Heart left ventricle (tissue), 16 donors: ENCODE measurements at regions not wholly inside any gene's neighbourhood (a gene's known extent, or its start where the extent isn't known, plus 50 kb on each side); places are given as distances from the start of the nearest gene placed in this dataset.

Experiments used
- ATAC-seq, 4 donors: fragments of 200-7000 bp; cut with Tn5 transposase; one replicate each; pipeline ENCODE4 v1.9.1; 2020 to 2022; ENCODE audit warnings: moderate library complexity in 4 of 4, mild to moderate bottlenecking in 3 of 4, moderate number of reproducible peaks in 1 of 4
- DNase-seq, 5 donors: peaks; one replicate each; pipeline ENCODE4 v3.0.0-alpha.2; 2020
- H3K27ac ChIP-seq, 12 donors: fragments of 200-600 bp; sonication (generic) in 4 of 12; one replicate each; pipeline versions ENCODE4 v1.5.0 to v1.8.0; 2016 to 2022; ENCODE audit warnings: mild to moderate bottlenecking in 2 of 12
- H3K27me3 ChIP-seq, 9 donors: fragments of 200-600 bp; sonication (generic) in 2 of 9; one replicate each; pipeline versions ENCODE4 v1.5.1 to v1.8.0; 2016 to 2022; ENCODE audit warnings: mild to moderate bottlenecking in 3 of 9
- H3K36me3 ChIP-seq, 9 donors: fragments of 200-600 bp; sonication (generic) in 2 of 9; one replicate each; pipeline versions ENCODE4 v1.5.0 to v1.8.0; 2018 to 2022; ENCODE audit warnings: mild to moderate bottlenecking in 2 of 9
- H3K4me1 ChIP-seq, 12 donors: fragments of 200-600 bp; sonication (generic) in 4 of 12; one replicate each; pipeline versions ENCODE4 v1.5.0 to v1.8.0; 2016 to 2022; ENCODE audit warnings: mild to moderate bottlenecking in 3 of 12
- H3K4me3 ChIP-seq, 12 donors: fragments of 200-600 bp; sonication (generic) in 4 of 12; one replicate each; pipeline versions ENCODE4 v1.5.0 to v1.8.0; 2017 to 2022; ENCODE audit warnings: mild to moderate bottlenecking in 9 of 12, moderate library complexity in 4 of 12
- H3K9me3 ChIP-seq, 12 donors: fragments of 200-600 bp; sonication (generic) in 4 of 12; one replicate each; pipeline versions ENCODE4 v1.5.0 to v1.8.0; 2016 to 2022; ENCODE audit warnings: mild to moderate bottlenecking in 1 of 12
- CTCF ChIP-seq, 12 donors: fragments of 200-600 bp; sonication (generic) in 4 of 12; IDR thresholded peaks; one replicate each; pipeline versions ENCODE4 v1.5.0 to v1.8.0; 2018 to 2022; ENCODE audit warnings: antibody characterized with exemption in 12 of 12, mild to moderate bottlenecking in 5 of 12
- POLR2A ChIP-seq, 2 donors: fragments of 450-650 bp; IDR thresholded peaks; one replicate each; pipeline ENCODE4 v1.6.1; 2017; ENCODE audit warnings: antibody characterized with exemption in 2 of 2, mild to moderate bottlenecking in 2 of 2, moderate library complexity in 2 of 2
- WGBS, 4 donors: extraction: QIAGEN DNeasy Blood & Tissue Kit in 2 of 4; methylation state at CpG; one replicate each; pipeline versions ENCODE4 v1.1.5 to v1.1.7; 2013 to 2018; 5-methylcytosine and 5-hydroxymethylcytosine counted together
- intact Hi-C, 10 donors: fragments of 100-400 bp; cut with DNase I; formaldehyde crosslinking; loops; one replicate each; pipeline versions ENCODE4 v1.11.1 to v1.14.2; 2022
- donor health status: ischemic (EF 13 %, LVEDD 7.1; RV severe dilation, severe dysfunction).
- donor health status: healthy with polysubstance abuse.
- donor health status: DM: no; HTN: yes; CAD: no.
- donor health status: DM: no; HTN: no; CAD: no.
- donor health status: ischemic (EF 25% LVEDD 6.9; RV normal size, moderate dysfunction).
- donor health status: ischemic (EF 25% LVEDD 5.7; RV mildly dilated, moderate dysfunction).
- donor health status: healthy.
- donor health status: DM: yes; HTN: yes; CAD: no.
- donor health status: ischemic (EF 35%, LVEDD 5.7; RV mildly dilated, moderate dysfunction).
- donor health status: nonischemic (EF 11% LVEDD 7.7; RV severe dilation, severe dysfunction).
- donor health status: DM: yes; HTN: yes; CAD: no.
- donor health status: PGD.
- donor health status: ischemic (EF 29% LVEDD 5.4; RV normal size, mild dysfunction).
- donor health status: nonischemic (EF 23%, LVEDD 6.1; RV moderate dilation, normal function).

GRCh38 chr1:221511797-221512196 is 230.1 kb downstream of the DUSP10 start:
- Histone ChIP-seq H3K4me3 (no peak overlapping the region), H3K27me3 (no peaks in the 10 kb centered on the region), H3K9me3 (peaks cover 0 to 4% (median 0%) of the 10 kb centered on the region in 12 donors), H3K4me1 (no peaks in the 10 kb centered on the region), H3K27ac (no peak overlapping the region), H3K36me3 (no peaks in the 10 kb centered on the region)
- ATAC-seq (no peak), DNase-seq (no peak)
- intact Hi-C loops = no loop called here
- TF ChIP-seq POLR2A (IDR thresholded peaks at IDR 0.05) (no peak), CTCF (IDR thresholded peaks at IDR 0.05) (no peak)
- WGBS, 4 donors = 36 to 53% (median 42%) methylated on average over 3 of the region's 3 CpGs

GRCh38 chr1:221514806-221515205 is 227.1 kb downstream of the DUSP10 start:
- DNase-seq = no peak
- intact Hi-C loops = no loop called here
- ATAC-seq = no peak

GRCh38 chr1:221515496-221515895 is 226.4 kb downstream of the DUSP10 start:
- H3K9me3 ChIP-seq = no peaks in the 10 kb centered on the region
- H3K4me3 ChIP-seq = no peak overlapping the region
- DNase-seq (no peak), ATAC-seq (no peak)
- intact Hi-C loops = no loop called here
- no peaks in the 10 kb centered on the region for H3K27me3 ChIP-seq
- H3K27ac ChIP-seq = no peak overlapping the region
- no peaks in the 10 kb centered on the region for H3K36me3 ChIP-seq
- no peak for TF ChIP-seq POLR2A (IDR thresholded peaks at IDR 0.05)
- TF ChIP-seq CTCF (IDR thresholded peaks at IDR 0.05) = no peak
- no peaks in the 10 kb centered on the region for H3K4me1 ChIP-seq

More at GRCh38 chr1:221514806-221515205, 227.1 kb downstream of the DUSP10 start:
- Histone ChIP-seq H3K27ac (no peak overlapping the region), H3K9me3 (no peaks in the 10 kb centered on the region), H3K4me3 (no peak overlapping the region), H3K4me1 (no peaks in the 10 kb centered on the region), H3K36me3 (no peaks in the 10 kb centered on the region), H3K27me3 (no peaks in the 10 kb centered on the region)
- no peak for TF ChIP-seq CTCF (IDR thresholded peaks at IDR 0.05)
- no peak for TF ChIP-seq POLR2A (IDR thresholded peaks at IDR 0.05)

- TF ChIP-seq CTCF (IDR thresholded peaks at IDR 0.05) = no peak
- no peak for TF ChIP-seq POLR2A (IDR thresholded peaks at IDR 0.05)
- H3K4me1 ChIP-seq = no peaks in the 10 kb centered on the region
- WGBS, 4 donors = 86 to 100% (median 91%) methylated on average over 1 of the region's 1 CpG
- ATAC-seq = no peak
- H3K27ac ChIP-seq = no peak overlapping the region
- no peak overlapping the region for H3K4me3 ChIP-seq
- no peak for DNase-seq
- H3K27me3 ChIP-seq = no peaks in the 10 kb centered on the region
- no peaks in the 10 kb centered on the region for H3K9me3 ChIP-seq
- no peaks in the 10 kb centered on the region for H3K36me3 ChIP-seq
- intact Hi-C loops = no loop called here
Measured at GRCh38 chr1:221517961-221518360, 223.9 kb downstream of the DUSP10 start.
